Stimulated activated CD4-positive, alpha-beta T cell treated with anti-CD3 and anti-CD28 coated beads, Interleukin-4, amount 100 ng/mL, for 24 hours (primary cell): ENCODE measurements at regions not wholly inside any gene's neighbourhood (a gene's known extent, or its start where the extent isn't known, plus 50 kb on each side); places are given as distances from the start of the nearest gene placed in this dataset.
"Not testable (repeated sequence)": the region's sequence is repeated elsewhere in the genome, so short reads cannot be mapped to it uniquely, and the experiment has no call there.

Experiments
- DNase-seq: peaks from one replicate; pipeline ENCODE4 v3.0.0-alpha.2; 2020

- DNase-seq: no peak
These were observed 157.2 kb upstream of the RREB1 start for GRCh38 chr6:6950373-6951145.

DNA sequence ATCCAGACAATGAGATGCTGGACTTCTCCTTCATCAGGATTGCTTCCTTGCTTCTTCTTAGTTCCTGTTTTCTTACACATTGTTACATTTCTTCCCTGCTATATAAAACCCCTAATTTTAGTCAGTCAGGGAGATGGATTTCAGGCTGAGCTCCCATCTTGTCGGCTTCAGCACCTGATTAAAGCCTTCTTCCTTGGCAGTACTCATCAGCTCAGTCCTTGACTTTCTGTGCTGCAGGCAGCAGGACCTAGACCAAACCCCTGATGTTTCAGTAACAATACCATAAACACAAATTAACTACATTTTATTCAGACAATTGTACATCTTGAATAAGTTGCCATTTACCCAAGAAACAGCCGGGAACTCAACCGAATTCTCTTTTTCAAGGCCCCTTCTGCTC, 156.4 kb upstream of the RREB1 start:
- DNase-seq: no peak

DNA sequence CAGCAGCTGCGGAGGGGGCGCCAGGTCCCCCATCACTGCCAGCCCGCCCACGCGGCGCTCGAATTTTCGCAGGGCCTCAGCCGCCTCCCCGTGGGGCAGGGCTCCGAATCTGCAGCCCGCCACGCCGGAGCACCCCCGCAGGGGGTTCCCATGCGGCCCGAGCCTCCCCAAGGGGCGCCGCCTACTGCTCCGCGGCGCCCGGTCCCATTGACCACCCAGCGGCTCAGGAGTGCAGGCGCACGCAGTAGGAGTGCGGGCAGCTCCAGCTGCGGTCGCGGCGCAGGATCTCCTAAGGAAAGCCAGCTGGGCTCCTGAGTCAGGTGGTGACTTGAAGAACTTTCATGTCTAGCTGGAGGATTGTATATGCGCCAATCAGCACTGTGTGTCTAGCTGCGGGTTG, 155.3 kb upstream of the RREB1 start:
- DNase-seq: no peak

DNA sequence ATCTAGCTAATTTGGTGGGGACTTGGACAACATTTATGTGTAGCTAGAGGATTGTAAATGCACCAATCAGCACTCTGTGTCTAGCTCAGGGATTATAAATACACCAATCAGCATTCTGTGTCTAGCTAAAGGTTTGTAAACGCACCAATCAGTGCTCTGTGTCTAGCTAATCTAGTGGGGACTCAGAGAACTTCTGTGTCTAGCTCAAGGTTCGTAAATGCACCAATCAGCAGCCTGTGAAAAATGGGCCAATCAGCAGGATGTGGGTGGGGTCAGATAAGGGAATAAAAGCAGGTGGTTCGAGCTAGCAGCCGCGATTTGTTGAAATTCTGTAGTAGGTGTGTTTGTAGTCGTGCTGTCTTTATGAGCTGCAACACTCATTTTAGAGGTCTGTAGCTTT, 154.8 kb upstream of the RREB1 start:
- DNase-seq: not testable (repeated sequence)

GRCh38 chr6:6960571-6961251, 147.1 kb upstream of the RREB1 start:
- no peak for DNase-seq

DNA sequence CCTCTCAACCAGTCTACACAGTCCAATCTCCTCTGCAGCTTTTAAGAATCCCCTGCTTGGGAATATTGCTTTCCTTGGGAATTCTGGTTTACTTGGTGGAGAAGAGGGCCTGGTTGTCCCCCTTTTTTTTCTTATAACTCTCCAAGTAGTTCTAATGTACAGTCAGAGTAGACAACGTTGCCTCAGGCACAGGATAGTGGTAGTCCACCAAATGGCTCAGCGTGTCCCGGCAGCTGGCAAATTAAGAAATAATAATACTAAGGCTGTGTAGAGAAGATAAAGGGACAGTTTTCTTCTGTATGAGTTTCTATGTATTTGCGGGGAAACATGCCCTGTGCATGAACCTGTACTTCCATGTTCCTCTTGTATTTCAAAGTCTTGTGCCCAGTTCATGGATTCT, 145.7 kb upstream of the RREB1 start:
- no peak for DNase-seq

DNA sequence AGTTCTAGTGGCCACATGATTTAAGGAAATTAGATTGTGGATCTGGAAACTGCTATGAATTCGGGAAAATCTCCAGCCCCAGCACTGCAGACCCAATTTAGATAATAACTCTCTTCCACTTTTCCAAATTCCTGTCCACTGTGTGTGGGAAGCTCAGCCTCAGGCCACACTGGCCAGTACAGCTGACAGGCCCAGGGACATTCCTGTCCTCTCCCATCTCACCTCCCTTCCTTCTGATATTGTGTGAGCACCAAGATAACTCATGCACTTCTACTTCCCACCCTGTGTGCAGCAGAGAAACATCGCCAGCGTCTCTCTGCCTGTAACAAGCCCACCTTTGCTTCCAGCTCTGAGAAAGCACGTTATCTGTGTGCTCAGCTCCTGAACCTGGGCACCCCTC, 145.1 kb upstream of the RREB1 start:
- DNase-seq: no peak

GRCh38 chr6:6963390-6963789, 144.4 kb upstream of the RREB1 start:
- DNase-seq: not testable (repeated sequence)

GRCh38 chr6:6964675-6965074, 143.1 kb upstream of the RREB1 start:
- DNase-seq: no peak

DNA sequence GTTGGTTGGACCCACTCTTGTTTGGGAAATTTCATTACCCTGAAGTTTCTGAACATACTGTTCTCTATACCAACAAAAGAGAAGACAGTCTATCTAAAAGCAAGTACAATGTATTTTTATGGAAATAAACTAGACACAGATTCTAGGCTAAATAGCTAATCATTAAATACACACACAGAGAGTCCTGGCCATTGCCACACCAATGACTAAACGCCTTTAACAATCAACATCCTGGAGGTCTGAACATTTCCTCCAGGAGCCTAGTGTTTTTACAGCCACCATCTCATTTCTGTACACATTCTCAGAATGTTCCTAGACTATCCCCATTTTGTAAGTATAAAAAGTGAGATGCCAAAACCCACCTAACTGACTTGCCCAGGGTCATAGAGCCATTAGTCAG, 141.6 kb upstream of the RREB1 start:
- no peak for DNase-seq

- no peak for DNase-seq
These were observed 141.2 kb upstream of the RREB1 start for GRCh38 chr6:6966569-6966968.

DNA sequence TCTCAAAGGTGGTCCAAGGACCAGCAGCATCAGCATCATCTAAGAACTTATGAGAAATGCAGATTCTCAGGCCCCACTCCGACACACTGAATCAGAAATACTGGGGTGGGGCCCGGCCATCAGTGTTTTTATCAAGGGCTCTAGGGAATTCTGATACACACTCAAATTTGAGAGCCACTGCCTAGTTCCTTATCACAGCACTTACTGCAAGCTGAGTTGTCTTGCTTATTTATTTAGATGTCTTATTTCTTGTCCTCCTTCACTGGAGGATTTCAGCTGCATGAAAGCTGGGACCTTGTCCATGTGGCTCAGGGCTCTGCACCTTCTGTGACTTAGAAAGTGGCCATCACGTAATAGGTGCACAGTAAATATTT, 139.4 kb upstream of the RREB1 start:
- no peak for DNase-seq

DNA sequence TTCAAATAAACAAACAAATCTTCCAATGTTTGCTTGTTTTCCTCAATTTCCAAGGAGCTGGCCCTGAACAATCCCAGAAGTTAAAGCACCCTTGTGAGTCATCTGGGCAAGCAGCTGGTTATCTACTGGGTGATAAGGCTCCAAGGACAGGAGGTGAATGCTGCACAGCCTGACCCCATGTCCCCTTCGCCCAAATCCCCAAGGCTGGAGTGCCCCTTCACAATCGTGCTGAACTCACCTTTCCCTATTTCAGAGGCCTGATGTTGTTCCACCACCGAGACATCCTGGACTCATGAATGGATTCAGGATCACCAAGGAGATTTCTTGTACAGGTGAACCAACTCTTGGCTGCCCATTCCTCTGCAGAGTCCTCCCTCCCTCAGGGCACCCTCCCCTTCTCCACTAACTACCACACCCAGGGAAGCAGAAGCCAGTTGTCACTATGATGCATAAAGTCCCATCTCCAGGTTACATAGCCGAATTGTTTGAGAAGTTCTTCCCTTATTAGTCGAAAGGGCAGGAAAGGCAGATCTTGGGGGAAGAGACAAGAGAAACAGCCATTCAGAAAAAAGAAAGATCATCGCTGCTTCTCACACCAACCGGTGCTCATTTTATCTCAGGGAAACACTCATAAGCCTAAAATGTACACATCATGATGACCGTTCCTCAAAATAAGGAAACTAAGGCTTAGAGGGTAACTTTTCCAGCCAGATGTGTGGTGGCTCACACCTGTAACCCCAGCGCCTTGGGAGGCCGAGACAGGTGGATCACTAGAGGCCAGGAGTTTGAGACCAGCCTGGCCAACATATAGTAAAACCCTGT, 138.8 kb upstream of the RREB1 start:
- DNase-seq: no peak

GRCh38 chr6:6969761-6970223, 138.0 kb upstream of the RREB1 start:
- no peak for DNase-seq

GRCh38 chr6:6970851-6971250, 136.9 kb upstream of the RREB1 start:
- DNase-seq: no peak

DNA sequence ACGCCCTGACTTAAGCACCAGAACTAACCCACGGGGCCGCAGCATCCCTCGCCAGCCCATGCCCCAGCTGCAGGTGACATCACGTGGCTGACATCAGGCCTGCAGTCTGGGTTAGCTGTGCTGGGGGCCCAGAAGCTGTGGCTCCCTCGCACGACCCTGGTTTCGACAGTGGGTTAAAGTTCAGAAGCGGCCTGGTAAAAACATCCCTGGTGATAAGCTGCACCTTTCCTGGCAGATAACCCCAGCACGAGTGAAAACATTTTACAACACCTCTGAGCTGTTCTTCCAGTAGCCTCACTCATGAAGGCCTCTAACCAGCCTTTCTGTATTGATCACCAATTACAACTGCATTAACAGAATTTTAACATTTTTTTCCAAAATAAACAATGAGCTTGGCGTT, 136.4 kb upstream of the RREB1 start:
- no peak for DNase-seq

DNA sequence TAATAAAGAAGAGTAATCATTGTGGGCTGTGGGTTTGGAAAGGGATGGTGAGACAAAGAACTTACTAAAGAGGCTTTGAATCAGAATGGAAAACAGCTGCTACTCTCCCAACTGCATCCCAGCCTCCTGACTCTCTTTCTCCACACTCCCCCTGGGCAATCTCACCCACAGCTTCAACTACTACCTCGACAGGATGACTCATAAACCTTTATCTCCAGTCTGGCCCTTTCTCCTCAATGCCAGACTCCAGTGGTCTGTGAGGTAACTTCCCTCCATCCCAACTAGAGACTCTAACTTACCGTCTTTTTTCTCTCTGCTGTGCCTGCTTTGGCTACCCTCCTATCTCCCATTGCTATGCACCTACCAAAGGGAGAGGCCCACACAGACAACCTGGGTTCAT, 135.3 kb upstream of the RREB1 start:
- no peak for DNase-seq

DNA sequence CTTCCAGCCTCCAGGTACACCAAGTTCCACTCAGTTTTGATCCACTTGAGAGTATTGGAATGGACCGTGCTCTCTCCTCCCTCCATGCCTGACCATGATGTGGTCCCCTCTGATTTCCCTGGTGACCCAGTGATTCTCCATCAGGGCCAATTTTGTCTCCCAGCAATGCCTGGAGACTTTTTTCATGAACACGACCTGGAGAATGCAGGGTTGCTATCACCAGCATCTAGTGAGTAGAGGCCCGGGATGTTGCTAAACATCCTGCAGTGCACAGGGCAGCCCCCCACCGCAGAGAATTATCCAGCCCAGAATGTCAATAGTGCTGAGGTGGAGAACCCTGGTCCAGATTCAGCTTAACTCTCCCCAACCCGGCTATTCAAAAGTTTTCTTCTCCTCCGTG, 134.0 kb upstream of the RREB1 start:
- no peak for DNase-seq

DNA sequence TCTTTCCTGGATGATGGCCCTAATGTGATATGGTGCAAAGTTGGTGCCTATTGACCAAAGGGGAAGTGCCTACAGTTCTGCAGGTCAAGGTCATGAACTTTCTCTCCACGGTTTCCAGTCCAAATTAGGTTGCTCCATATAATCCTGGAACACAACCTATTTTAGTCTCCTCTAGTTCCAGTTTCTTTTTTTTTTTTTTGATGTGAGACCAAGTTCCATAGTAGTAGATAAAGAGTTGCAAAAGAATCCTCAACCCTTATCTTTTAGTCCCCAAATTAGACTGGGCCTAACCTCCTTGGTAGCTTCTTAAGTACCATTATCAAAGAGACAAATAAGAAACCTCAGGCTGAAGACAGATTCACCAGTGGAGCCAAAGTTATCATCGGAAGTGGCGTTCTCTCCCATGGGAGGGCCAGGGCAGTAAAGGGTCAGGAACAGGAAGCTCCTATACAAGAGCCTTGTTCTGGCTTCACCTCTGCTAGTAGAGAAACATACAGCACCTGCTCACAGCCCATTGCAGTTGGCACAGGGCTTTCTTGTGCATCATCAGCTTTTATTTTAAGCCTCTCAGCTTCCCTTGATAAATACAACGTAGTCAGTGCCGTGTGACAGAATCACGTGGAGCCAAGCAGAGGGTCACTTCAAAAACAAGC, 132.2 kb upstream of the RREB1 start:
- no peak for DNase-seq

DNA sequence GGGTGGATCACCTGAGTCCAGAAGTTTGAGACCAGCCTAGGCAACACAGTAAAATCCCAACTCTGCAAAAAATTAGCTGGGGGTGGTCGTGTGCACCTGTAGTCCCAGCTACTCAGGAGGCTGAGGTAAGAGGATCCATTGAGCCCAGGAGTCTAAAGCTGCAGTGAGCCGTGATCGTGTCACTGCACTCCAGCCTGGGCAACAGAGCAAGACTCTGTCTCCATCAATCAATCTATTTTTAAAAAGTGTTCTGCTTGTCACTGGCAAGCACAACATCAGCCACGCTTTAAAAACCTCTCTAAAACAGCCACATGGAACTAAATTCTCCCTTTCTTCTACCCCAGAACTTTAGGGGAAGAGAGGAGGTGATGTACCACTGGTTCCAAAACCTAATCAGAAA, 131.6 kb upstream of the RREB1 start:
- DNase-seq: no peak

- no peak for DNase-seq
These were observed 129.0 kb upstream of the RREB1 start for GRCh38 chr6:6978731-6979130.

- no peak for DNase-seq
These were observed 126.7 kb upstream of the RREB1 start for GRCh38 chr6:6980999-6981597.
